Subcutaneous abdominal adipose tissue (tissue), 5 donors: ENCODE measurements at regions not wholly inside any gene's neighbourhood (a gene's known extent, or its start where the extent isn't known, plus 50 kb on each side); places are given as distances from the start of the nearest gene placed in this dataset.
A peak's percentile ranks its signal among the peaks of the same experiment; 100 is the strongest.

ENCODE experiments used
- H3K27ac ChIP-seq: one replicate; pipeline ENCODE4 v1.7.0; 2013; ENCODE audit warnings: low read depth, mild to moderate bottlenecking, inconsistent platforms, low read length, moderate library complexity
- H3K27me3 ChIP-seq, 5 donors: one replicate each; pipeline ENCODE4 v1.7.0; 2013; ENCODE audit warnings: low read length in 5 of 5, inconsistent platforms in 1 of 5; ENCODE audit not compliant: control insufficient read depth in 5 of 5, insufficient read depth in 4 of 5
- H3K36me3 ChIP-seq, 5 donors: one replicate each; pipeline ENCODE4 v1.7.0; 2013; ENCODE audit warnings: low read length in 5 of 5; ENCODE audit not compliant: control insufficient read depth in 5 of 5, insufficient read depth in 5 of 5
- H3K4me1 ChIP-seq, 5 donors: one replicate each; pipeline ENCODE4 v1.7.0; 2013; ENCODE audit warnings: low read length in 5 of 5, mild to moderate bottlenecking in 3 of 5, moderate library complexity in 1 of 5; ENCODE audit not compliant: control insufficient read depth in 5 of 5, insufficient read depth in 5 of 5
- H3K4me3 ChIP-seq, 5 donors: one replicate each; pipeline ENCODE4 v1.7.0; 2013; ENCODE audit warnings: low read length in 5 of 5, low read depth in 1 of 5
- H3K9ac ChIP-seq, 5 donors: one replicate each; pipeline ENCODE4 v1.7.0; 2013; ENCODE audit warnings: low read length in 5 of 5, mild to moderate bottlenecking in 4 of 5, moderate library complexity in 3 of 5
- H3K9me3 ChIP-seq, 5 donors: one replicate each; pipeline ENCODE4 v1.7.0; 2013; ENCODE audit warnings: low read length in 5 of 5; ENCODE audit not compliant: control insufficient read depth in 5 of 5
- donor health status: healthy.
- donor health status: healthy.
- donor health status: healthy.
- donor health status: healthy.
- donor health status: healthy.

DNA sequence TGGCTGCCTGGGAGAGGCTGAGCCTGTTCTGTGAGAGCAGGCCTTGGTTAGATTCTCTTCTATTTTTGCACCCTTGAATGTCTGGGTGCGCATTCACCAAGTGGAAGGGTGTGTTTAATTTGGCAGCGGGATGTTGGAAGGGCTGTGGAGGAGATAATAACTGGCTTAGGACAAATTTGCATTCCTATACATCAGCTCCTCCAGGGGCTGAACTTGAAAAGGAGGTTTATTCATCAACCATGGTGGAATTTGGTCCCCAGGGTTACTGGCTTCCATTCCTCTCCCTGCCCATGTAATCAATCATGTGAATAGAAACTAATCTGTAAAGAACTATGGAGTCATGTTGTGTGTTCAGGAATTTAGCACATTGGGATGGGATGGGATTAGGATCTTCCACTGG, 100.2 kb upstream of the FOXF1 start:
- Histone ChIP-seq H3K4me3 (no peak overlapping the region), H3K27me3 (peaks cover 0 to 28% (median 22%) of the 10 kb centered on the region in 5 donors), H3K27ac (no peak overlapping the region), H3K4me1 (peaks cover 0 to 5% (median 0%) of the 10 kb centered on the region in 5 donors), H3K9me3 (peaks cover 6 to 26% (median 17%) of the 10 kb centered on the region in 5 donors), H3K36me3 (no peaks in the 10 kb centered on the region), H3K9ac (no peak overlapping the region)

- peaks cover 0 to 24% (median 20%) of the 10 kb centered on the region in 5 donors for H3K27me3 ChIP-seq
- no peak overlapping the region for H3K9ac ChIP-seq
- peaks cover 6 to 26% (median 17%) of the 10 kb centered on the region in 5 donors for H3K9me3 ChIP-seq
- H3K4me1 ChIP-seq, result peaks cover 0 to 5% (median 0%) of the 10 kb centered on the region in 5 donors
- H3K36me3 ChIP-seq, result no peaks in the 10 kb centered on the region
- peak overlapping the region in 1 of 5 donors; percentile 6 for H3K4me3 ChIP-seq
- H3K27ac ChIP-seq, result no peak overlapping the region
Observed at GRCh38 chr16:86410529-86410928, 99.8 kb upstream of the FOXF1 start.

- Histone ChIP-seq H3K9me3 (peaks cover 6 to 29% (median 17%) of the 10 kb centered on the region in 5 donors), H3K9ac (no peak overlapping the region), H3K4me3 (no peak overlapping the region), H3K27me3 (peaks cover 0 to 22% (median 13%) of the 10 kb centered on the region in 5 donors), H3K27ac (no peak overlapping the region), H3K36me3 (no peaks in the 10 kb centered on the region), H3K4me1 (peaks cover 0 to 8% (median 0%) of the 10 kb centered on the region in 5 donors)
Observed at GRCh38 chr16:86411897-86412296, 98.4 kb upstream of the FOXF1 start.

GRCh38 chr16:86414991-86415740, 95.2 kb upstream of the FOXF1 start:
- Histone ChIP-seq H3K9ac (no peak overlapping the region), H3K4me3 (no peak overlapping the region), H3K27me3 (peaks cover 0 to 11% (median 7%) of the 10 kb centered on the region in 5 donors), H3K9me3 (peaks cover 6 to 29% (median 17%) of the 10 kb centered on the region in 5 donors), H3K27ac (no peak overlapping the region), H3K36me3 (no peaks in the 10 kb centered on the region), H3K4me1 (peaks cover 0 to 8% (median 0%) of the 10 kb centered on the region in 5 donors)

- peaks cover 4 to 15% (median 10%) of the 10 kb centered on the region in 5 donors for H3K9me3 ChIP-seq
- H3K4me1 ChIP-seq, result peaks cover 0 to 8% (median 1%) of the 10 kb centered on the region in 5 donors
- H3K9ac ChIP-seq, result no peak overlapping the region
- H3K4me3 ChIP-seq, result no peak overlapping the region
- H3K27me3 ChIP-seq, result peaks cover 0 to 9% (median 0%) of the 10 kb centered on the region in 5 donors
- H3K36me3 ChIP-seq, result no peaks in the 10 kb centered on the region
- no peak overlapping the region for H3K27ac ChIP-seq
Observed at GRCh38 chr16:86418981-86419380, 91.3 kb upstream of the FOXF1 start.

GRCh38 chr16:86419518-86419917, 90.8 kb upstream of the FOXF1 start:
- H3K36me3 ChIP-seq, result no peaks in the 10 kb centered on the region
- peaks cover 0 to 9% (median under 1%) of the 10 kb centered on the region in 5 donors for H3K27me3 ChIP-seq
- H3K9me3 ChIP-seq, result peaks cover 4 to 15% (median 10%) of the 10 kb centered on the region in 5 donors
- H3K27ac ChIP-seq, result no peak overlapping the region
- H3K4me3 ChIP-seq, result no peak overlapping the region
- peaks cover 1 to 11% (median 4%) of the 10 kb centered on the region in 5 donors for H3K4me1 ChIP-seq
- H3K9ac ChIP-seq, result no peak overlapping the region

DNA sequence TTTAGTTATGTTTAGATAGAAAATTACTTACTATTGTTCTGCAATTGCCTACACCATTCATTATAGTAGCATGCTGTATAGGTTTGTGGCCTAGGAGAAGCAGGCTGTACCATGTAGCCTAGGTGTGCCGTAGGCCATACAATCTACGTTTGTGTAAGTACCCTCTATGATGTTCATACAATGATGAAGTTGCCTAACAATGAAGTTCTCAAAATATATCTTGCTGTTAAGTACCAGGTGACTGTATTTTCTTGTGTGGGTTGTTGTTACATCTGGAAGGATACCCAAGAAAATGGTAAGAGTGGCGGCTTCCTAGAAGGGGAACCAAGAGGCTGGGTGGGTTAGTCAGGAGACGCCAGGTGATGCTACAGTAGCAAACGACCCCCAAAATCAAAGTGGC, 88.3 kb upstream of the FOXF1 start:
- Histone ChIP-seq H3K9me3 (peaks cover 0 to 15% (median 10%) of the 10 kb centered on the region in 5 donors), H3K4me1 (peaks cover 3 to 10% (median 4%) of the 10 kb centered on the region in 5 donors), H3K4me3 (no peak overlapping the region), H3K27ac (no peak overlapping the region), H3K27me3 (peaks cover 0 to 8% (median 7%) of the 10 kb centered on the region in 5 donors), H3K36me3 (no peaks in the 10 kb centered on the region), H3K9ac (no peak overlapping the region)

GRCh38 chr16:86424398-86424797, 85.9 kb upstream of the FOXF1 start:
- no peak overlapping the region for H3K4me3 ChIP-seq
- H3K4me1 ChIP-seq, result peaks cover 3 to 10% (median 4%) of the 10 kb centered on the region in 5 donors
- no peak overlapping the region for H3K27ac ChIP-seq
- H3K9me3 ChIP-seq, result peaks cover 0 to 15% (median 10%) of the 10 kb centered on the region in 5 donors
- peaks cover 0 to 14% (median 3%) of the 10 kb centered on the region in 5 donors for H3K27me3 ChIP-seq
- H3K36me3 ChIP-seq, result no peaks in the 10 kb centered on the region
- H3K9ac ChIP-seq, result no peak overlapping the region

DNA sequence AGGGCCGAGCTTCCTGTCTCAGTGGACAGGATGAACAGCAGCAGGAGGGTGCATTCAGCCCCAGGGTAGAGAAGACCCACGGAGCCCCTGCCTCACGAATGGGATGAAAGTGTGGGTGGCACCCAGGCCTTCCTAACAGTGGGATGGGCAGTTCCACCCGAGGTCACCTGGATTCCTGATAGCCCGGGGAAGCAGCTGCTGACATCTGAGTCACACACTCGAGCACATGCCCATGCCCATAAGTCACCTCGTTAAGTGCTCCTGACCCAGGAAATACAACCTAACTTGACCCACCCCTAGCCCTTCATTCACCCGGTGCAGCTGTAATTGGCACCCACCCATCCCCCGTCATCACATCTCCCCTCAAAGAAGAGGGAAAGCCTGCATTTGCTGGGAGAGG, 85.3 kb upstream of the FOXF1 start:
- H3K4me3 ChIP-seq, result no peak overlapping the region
- no peak overlapping the region for H3K9ac ChIP-seq
- H3K4me1 ChIP-seq, result peaks cover 3 to 10% (median 4%) of the 10 kb centered on the region in 5 donors
- no peak overlapping the region for H3K27ac ChIP-seq
- peaks cover 3 to 14% (median 3%) of the 10 kb centered on the region in 5 donors for H3K27me3 ChIP-seq
- H3K9me3 ChIP-seq, result peaks cover 0 to 15% (median 10%) of the 10 kb centered on the region in 5 donors
- no peaks in the 10 kb centered on the region for H3K36me3 ChIP-seq

- Histone ChIP-seq H3K4me1 (peaks cover 3 to 10% (median 4%) of the 10 kb centered on the region in 5 donors), H3K9me3 (peaks cover 0 to 15% (median 8%) of the 10 kb centered on the region in 5 donors), H3K36me3 (no peaks in the 10 kb centered on the region), H3K27ac (no peak overlapping the region), H3K4me3 (no peak overlapping the region), H3K27me3 (peaks cover 3 to 14% (median 5%) of the 10 kb centered on the region in 5 donors), H3K9ac (no peak overlapping the region)
Observed at GRCh38 chr16:86426063-86426642, 84.2 kb upstream of the FOXF1 start.
